ENCODE measurements at regions not wholly inside any gene's neighbourhood (a gene's known extent, or its start where the extent isn't known, plus 50 kb on each side); places are given as distances from the start of the nearest gene placed in this dataset.

DNA sequence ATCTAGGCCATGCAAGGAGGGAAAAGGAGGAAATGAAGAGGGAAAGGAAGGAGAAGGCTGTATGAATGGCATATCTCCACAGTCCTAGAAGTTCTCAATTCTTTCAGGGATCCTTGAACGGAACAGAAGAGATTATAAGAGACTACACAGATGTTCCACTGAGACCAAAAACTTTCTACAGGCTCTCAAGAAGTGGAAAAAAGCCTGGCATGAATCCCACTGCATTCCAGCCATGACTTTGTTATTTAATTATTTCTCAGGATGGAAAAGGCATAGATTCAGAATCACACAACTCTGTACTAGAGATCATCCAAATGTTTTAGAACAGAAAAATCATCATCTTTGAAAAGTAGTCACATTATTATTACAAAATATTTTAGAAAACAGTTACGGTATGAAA is 131.7 kb upstream of the CDH20 start:
- no peaks in the 10 kb centered on the region for H3K9me3 Mint-ChIP-seq (ENCODE audit: low read depth)

DNA sequence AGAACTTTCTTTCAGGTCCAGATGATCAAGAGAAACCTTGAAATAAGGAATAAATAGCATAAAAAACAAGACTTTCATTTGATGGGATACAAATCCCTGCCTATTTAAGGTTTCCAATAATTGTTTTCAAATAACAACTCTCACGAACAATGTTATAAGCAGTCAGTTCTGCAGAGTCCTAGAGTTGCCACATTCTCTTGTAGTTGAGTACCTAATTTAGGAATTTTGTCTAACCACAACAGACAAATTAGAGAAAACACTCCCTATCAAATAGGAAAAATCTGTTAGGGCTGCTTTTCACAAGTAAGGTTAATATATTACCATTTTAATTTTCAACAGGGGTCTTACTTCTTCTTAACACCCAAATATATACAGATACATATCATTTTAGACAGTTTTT is 130.1 kb upstream of the CDH20 start:
- ATAC-seq = no peak
- H3K27ac Mint-ChIP-seq = no peak overlapping the region
- H3K4me1 Mint-ChIP-seq = no peaks in the 10 kb centered on the region
- no peaks in the 10 kb centered on the region for H3K36me3 Mint-ChIP-seq
- CTCF ChIA-PET = no interaction called here
- H3K27me3 Mint-ChIP-seq = no peaks in the 10 kb centered on the region
- H3K9me3 Mint-ChIP-seq (ENCODE audit: low read depth) = no peaks in the 10 kb centered on the region
- H3K4me3 Mint-ChIP-seq = no peak overlapping the region
- DNase-seq = no peak

More for the DNA sequence above, 131.7 kb upstream of the CDH20 start:
- no peaks in the 10 kb centered on the region for H3K4me1 Mint-ChIP-seq
- H3K27me3 Mint-ChIP-seq = no peaks in the 10 kb centered on the region
- ATAC-seq (no peak), DNase-seq (no peak)
- CTCF ChIA-PET = no interaction called here
- no peaks in the 10 kb centered on the region for H3K36me3 Mint-ChIP-seq
- no peak overlapping the region for H3K27ac Mint-ChIP-seq
- H3K4me3 Mint-ChIP-seq = no peak overlapping the region

DNA sequence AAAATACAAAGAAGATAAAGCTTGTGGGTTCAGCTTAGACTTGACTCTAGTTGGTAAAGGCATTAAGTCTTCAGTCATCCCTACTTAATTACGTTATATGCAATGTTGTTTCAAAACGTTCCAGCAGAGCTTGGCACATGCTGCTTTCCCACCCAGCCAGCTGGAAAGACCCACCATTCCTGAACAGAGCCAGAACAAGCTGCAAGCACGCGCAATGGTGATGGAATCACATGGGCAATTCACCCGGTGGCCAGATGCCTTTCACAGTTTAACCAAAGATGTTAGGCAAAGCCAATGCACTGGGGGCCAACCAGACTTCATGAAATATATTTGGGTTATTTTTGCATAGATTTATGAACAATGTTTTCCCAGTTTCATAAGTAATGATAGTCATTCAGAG is 123.4 kb upstream of the CDH20 start:
- Mint-ChIP-seq H3K27ac (no peak overlapping the region), H3K4me1 (no peaks in the 10 kb centered on the region), H3K36me3 (no peaks in the 10 kb centered on the region), H3K4me3 (no peak overlapping the region), H3K27me3 (no peaks in the 10 kb centered on the region), H3K9me3 (ENCODE audit: low read depth) (peaks cover 6% of the 10 kb centered on the region)
- DNase-seq (no peak), ATAC-seq (no peak)
- CTCF ChIA-PET = no interaction called here

DNA sequence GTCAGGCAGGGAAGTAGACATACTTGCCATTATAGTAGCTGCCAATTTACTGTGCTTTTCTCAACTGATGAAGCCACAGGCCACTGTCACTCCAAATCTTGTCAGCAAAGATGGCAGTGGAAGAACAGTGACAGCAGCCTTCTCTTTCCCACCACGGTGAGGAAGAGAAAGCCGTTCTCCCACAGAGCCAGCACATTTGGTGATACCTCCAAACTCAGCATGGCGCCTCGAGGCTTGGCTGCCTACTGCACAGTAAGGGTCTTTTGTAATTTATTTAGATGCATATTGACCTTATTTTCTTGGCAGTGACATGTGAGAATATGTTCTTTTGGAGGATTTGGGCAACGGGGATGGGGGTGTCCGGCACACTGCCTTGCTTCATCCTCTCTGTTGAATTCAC is 117.2 kb upstream of the CDH20 start:
- Mint-ChIP-seq H3K36me3 (no peaks in the 10 kb centered on the region), H3K4me3 (no peak overlapping the region), H3K27ac (no peak overlapping the region), H3K9me3 (ENCODE audit: low read depth) (peaks cover 7% of the 10 kb centered on the region), H3K27me3 (no peaks in the 10 kb centered on the region), H3K4me1 (no peaks in the 10 kb centered on the region)
- no peak for DNase-seq
- CTCF ChIA-PET = no interaction called here
- ATAC-seq = no peak

DNA sequence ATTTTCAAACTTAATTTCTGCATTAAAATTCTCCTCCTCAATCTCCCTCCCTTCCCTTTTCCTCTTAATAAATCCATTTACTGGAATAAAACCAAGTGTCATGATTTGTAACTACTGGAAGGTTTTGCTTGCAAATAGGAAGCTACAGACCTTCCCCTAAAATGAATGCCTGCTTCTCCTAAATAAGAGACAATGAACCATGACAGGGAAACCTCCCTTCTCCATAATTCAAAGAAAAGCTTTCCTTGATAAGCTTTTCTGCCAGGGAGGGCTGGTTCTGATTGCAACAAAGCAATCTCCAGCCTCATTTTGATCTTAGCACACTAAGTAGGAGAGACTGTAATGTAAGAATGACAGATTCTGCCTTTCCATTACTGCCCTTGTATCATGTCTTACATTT is 111.0 kb upstream of the CDH20 start:
- DNase-seq (no peak), ATAC-seq (no peak)
- no peak overlapping the region for H3K27ac Mint-ChIP-seq
- H3K27me3 Mint-ChIP-seq = no peaks in the 10 kb centered on the region
- H3K4me3 Mint-ChIP-seq = no peak overlapping the region
- H3K9me3 Mint-ChIP-seq (ENCODE audit: low read depth) = peaks cover 9% of the 10 kb centered on the region
- H3K4me1 Mint-ChIP-seq = no peaks in the 10 kb centered on the region
- no peaks in the 10 kb centered on the region for H3K36me3 Mint-ChIP-seq
- CTCF ChIA-PET = no interaction called here

DNA sequence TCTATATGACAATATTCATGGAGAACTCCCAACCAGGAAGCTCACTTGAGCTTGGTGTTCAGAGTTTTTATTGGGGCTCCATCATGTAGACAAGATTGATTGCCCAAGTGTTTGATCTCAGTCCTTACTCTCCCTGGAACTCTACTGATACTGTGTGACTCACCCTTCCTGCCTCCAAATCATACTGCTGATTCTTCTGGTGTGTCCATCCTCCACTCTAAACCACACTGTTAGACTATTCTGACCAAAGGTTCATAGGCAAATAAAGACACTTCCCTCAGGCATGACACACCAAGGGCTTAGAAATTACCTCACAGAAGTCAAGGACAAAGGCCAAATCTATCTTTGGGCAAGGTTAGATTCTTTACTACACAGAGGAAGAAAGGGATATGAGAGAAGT is 107.9 kb upstream of the CDH20 start:
- no peak overlapping the region for H3K27ac Mint-ChIP-seq
- H3K4me3 Mint-ChIP-seq = no peak overlapping the region
- CTCF ChIA-PET = no interaction called here

DNA sequence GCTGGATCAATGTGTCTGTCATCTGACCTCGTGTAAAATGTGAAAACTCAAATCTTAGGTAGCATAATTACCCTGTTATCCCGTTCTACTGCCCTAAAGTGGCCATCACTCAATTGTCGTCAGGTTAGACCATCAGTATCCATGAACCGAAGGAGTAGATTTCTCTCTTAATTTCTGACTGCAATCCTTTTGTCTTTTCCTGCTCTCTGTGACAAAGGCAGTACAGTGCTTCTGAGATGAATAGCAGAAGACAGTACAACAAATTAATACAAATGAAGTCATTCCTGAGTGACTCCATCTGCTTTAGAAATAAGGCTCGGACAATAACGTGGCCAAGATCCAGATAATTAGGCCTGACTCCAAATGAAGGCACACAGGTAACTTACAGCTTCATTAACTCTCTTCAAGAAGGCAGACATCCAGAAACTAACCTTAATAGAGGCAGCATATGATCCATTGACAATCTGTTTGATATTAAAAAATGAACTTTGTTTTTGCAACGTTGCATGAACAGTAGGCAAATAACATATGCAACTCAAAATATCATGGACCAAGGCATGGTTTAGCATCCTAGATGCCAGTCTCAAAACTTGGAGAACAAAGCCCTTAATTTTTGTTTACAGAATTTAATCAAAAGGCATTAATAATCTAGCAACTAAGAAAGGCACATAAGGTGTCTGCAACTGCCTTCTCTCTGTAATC is 96.7 kb upstream of the CDH20 start:
- ATAC-seq (no peak), DNase-seq (no peak)
- Mint-ChIP-seq H3K27me3 (no peaks in the 10 kb centered on the region), H3K4me1 (no peaks in the 10 kb centered on the region), H3K36me3 (no peaks in the 10 kb centered on the region), H3K9me3 (ENCODE audit: low read depth) (peaks cover 2% of the 10 kb centered on the region), H3K4me3 (no peak overlapping the region), H3K27ac (no peak overlapping the region)
- CTCF ChIA-PET = no interaction called here

More for the DNA sequence above, 107.9 kb upstream of the CDH20 start:
- ATAC-seq (no peak), DNase-seq (no peak)
- Mint-ChIP-seq H3K9me3 (ENCODE audit: low read depth) (peaks cover 5% of the 10 kb centered on the region), H3K27me3 (no peaks in the 10 kb centered on the region), H3K4me1 (no peaks in the 10 kb centered on the region), H3K36me3 (no peaks in the 10 kb centered on the region)

DNA sequence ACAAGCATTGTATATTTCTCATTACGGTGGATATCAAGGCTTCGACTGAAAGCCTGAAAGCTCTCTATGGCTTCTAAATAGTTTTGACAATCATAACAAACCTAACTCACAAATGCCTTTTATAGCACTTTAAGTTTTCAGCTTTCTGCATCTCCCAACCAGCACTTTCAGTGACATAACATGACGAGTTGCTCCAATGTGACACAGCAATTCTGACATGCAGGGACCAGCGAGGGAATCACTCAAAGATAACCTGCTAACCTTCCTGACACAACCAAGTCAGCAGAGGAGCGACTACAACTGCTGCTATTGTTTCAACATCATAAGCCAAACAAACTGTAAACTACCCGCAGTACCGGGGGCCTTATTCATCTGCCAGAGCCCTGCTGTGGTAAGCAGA is 95.7 kb upstream of the CDH20 start:
- no peaks in the 10 kb centered on the region for H3K36me3 Mint-ChIP-seq
- CTCF ChIA-PET = no interaction called here
- H3K9me3 Mint-ChIP-seq (ENCODE audit: low read depth) = peaks cover 2% of the 10 kb centered on the region
- no peak for DNase-seq
- no peak overlapping the region for H3K4me3 Mint-ChIP-seq
- no peak for ATAC-seq
- H3K27ac Mint-ChIP-seq = no peak overlapping the region
- H3K4me1 Mint-ChIP-seq = no peaks in the 10 kb centered on the region
- H3K27me3 Mint-ChIP-seq = no peaks in the 10 kb centered on the region

DNA sequence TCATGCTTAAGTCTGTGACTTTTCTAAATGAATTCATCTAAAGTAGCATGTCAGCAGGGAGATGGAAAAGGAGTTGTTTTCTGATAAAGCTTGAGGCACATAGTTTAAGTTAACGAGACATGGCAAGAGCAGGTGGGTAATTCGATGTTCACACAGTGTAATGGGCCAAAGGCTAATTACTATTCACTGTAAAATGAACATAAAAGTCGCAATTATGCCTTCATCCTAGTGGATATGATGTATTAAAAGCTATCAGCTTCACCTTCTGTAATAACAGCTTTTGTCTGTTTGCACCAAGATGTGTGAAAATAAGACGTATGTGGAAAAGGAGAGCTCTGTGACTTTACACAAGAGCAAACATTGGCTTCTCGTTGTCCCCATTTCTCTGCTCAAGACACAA is 94.2 kb upstream of the CDH20 start:
- Mint-ChIP-seq H3K27me3 (no peaks in the 10 kb centered on the region), H3K4me1 (no peaks in the 10 kb centered on the region), H3K4me3 (no peak overlapping the region), H3K36me3 (no peaks in the 10 kb centered on the region), H3K9me3 (ENCODE audit: low read depth) (peaks cover 2% of the 10 kb centered on the region), H3K27ac (no peak overlapping the region)
- DNase-seq (no peak), ATAC-seq (no peak)
- CTCF ChIA-PET = no interaction called here

DNA sequence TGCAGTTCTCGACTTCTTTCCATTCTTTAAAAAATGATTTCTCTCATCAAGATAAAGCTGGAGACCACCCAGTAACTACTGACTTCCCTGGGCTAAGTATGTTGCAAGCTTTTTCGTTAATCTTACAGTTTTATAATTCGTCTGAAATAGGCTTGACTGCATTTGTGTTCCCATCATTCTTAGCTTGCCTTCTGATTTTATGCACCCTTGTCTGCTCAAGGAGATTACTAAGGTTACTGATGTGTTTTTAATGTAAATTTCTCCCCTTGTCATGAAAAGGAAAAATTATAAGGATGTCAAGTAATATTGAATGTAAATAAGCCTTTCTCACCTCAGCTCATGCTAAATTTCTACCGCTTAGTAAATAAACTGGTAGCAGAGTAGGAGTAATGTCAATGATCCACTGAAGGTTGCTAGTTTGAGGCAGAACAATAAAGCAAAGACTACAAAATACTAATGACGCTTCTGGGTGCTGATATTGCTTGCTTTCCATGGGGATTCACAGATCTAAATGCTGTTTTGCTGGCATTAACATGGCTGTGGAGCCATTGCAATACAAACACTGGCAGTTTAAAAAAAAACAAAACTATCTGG is 91.9 kb upstream of the CDH20 start:
- no peak overlapping the region for H3K4me3 Mint-ChIP-seq
- H3K27ac Mint-ChIP-seq = no peak overlapping the region
- DNase-seq = no peak
- H3K27me3 Mint-ChIP-seq = no peaks in the 10 kb centered on the region
- H3K36me3 Mint-ChIP-seq = no peaks in the 10 kb centered on the region
- no peak for ATAC-seq
- no peaks in the 10 kb centered on the region for H3K4me1 Mint-ChIP-seq
- CTCF ChIA-PET = no interaction called here
- H3K9me3 Mint-ChIP-seq (ENCODE audit: low read depth) = peaks cover 2% of the 10 kb centered on the region

DNA sequence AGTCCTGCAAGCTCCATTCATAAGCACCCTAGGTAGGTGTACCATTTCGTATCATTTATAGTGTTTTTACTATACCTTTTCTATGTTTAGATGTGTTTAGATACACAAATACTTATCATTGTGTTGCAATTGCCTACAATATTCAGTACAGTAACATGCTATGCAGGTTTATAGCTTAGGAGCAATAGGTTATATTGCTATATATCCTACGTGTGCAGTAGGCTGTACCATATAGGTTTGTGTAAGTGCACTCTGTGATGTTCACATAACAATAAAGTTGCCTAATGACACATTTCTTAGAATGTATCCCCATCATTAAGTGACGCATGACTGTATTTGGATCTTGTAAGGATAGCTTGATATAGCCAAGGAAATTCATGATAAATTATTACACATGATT is 88.6 kb upstream of the CDH20 start:
- ATAC-seq (no peak), DNase-seq (no peak)
- Mint-ChIP-seq H3K4me1 (no peaks in the 10 kb centered on the region), H3K4me3 (no peak overlapping the region), H3K27me3 (no peaks in the 10 kb centered on the region), H3K27ac (no peak overlapping the region), H3K9me3 (ENCODE audit: low read depth) (no peaks in the 10 kb centered on the region), H3K36me3 (no peaks in the 10 kb centered on the region)
- CTCF ChIA-PET = no interaction called here

DNA sequence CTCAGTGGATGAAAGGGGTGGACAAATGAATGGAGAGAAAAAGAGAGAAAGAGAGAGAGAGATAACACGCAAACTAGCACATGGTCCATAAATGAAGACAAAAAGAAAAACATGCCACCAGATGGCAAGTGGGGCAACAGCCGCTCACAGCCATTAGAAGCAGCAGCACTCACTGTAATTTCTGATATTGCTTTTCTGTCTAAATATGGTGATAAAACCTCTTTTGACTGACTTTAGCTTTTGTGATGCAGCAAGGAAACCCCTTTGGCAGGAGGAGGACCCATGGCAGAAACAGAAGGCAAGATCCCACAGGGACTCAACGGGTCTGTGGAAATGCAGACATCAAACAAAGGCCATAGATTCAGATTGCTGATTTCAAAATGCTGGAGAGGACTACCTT is 88.0 kb upstream of the CDH20 start:
- Mint-ChIP-seq H3K4me1 (no peaks in the 10 kb centered on the region), H3K27ac (no peak overlapping the region), H3K36me3 (no peaks in the 10 kb centered on the region), H3K4me3 (no peak overlapping the region), H3K27me3 (no peaks in the 10 kb centered on the region), H3K9me3 (ENCODE audit: low read depth) (no peaks in the 10 kb centered on the region)
- ATAC-seq (no peak), DNase-seq (no peak)
- CTCF ChIA-PET = no interaction called here

DNA sequence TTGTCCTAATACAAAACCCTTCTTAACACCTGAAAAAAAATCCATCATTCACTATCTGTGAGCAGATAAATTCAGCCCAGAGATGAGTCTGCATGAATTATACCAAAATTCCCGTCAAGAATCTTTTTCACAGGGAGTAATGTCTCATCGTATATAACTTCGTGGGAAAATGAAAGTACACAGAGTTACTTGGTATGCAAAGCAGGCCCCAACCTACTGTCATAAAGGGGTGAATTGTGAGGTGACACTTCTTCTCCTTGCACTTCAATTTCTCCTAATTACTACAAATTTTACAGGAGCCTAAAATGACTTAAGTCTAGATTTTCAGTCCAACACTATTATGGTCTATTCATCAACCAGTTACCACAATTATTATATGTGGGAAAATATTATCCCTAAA is 84.6 kb upstream of the CDH20 start:
- H3K27ac Mint-ChIP-seq = no peak overlapping the region
- DNase-seq (no peak), ATAC-seq (no peak)
- H3K36me3 Mint-ChIP-seq = no peaks in the 10 kb centered on the region
- CTCF ChIA-PET = no interaction called here
- no peaks in the 10 kb centered on the region for H3K9me3 Mint-ChIP-seq (ENCODE audit: low read depth)
- no peaks in the 10 kb centered on the region for H3K4me1 Mint-ChIP-seq
- no peaks in the 10 kb centered on the region for H3K27me3 Mint-ChIP-seq
- H3K4me3 Mint-ChIP-seq = no peak overlapping the region

DNA sequence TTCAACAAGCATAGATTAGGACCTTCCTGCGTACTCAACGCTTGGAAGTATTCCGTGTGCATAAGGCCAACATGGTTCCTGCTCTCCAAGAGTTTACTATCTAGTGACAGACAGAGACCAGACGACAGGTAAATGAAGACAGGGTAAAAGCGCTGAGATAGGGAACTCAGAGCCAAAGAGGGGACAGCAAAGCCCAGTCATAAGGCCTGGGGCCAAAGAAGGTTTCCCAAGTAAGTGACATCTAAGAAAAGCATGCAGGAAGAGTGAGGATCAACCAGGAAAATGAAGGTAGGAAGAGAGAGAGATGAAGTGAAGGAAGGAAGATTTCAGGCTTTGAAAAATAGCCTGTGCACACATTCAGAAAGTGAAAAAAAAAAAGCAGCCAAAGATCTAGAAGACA is 76.9 kb upstream of the CDH20 start:
- no peak for DNase-seq
- ATAC-seq = no peak
- Mint-ChIP-seq H3K4me3 (no peak overlapping the region), H3K27me3 (no peaks in the 10 kb centered on the region), H3K4me1 (no peaks in the 10 kb centered on the region), H3K9me3 (ENCODE audit: low read depth) (no peaks in the 10 kb centered on the region), H3K36me3 (no peaks in the 10 kb centered on the region), H3K27ac (no peak overlapping the region)
- CTCF ChIA-PET = no interaction called here

DNA sequence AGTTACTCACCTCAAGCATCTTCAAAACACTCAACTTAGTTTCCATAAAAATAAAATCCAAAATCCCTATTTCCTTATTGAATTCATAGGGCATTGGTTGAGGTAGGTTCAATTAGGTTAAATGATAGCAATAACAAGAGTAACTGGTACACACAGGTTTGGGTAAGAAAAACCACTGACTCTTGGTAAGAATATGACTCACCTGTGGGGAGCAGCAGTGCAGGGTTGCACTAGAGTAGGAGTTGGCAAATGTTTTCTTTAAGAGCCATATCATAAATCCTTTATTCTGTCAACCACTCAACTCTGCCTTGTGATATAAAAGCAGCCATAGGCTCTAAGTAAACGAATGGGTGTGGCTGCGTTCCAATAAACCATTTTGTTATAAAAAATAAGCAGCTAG is 71.4 kb upstream of the CDH20 start:
- CTCF ChIA-PET = no interaction called here
- Mint-ChIP-seq H3K4me3 (no peak overlapping the region), H3K27ac (no peak overlapping the region), H3K9me3 (ENCODE audit: low read depth) (peaks cover 3% of the 10 kb centered on the region), H3K4me1 (no peaks in the 10 kb centered on the region), H3K27me3 (no peaks in the 10 kb centered on the region), H3K36me3 (no peaks in the 10 kb centered on the region)
- ATAC-seq (no peak), DNase-seq (no peak)
